ENCODE measurements at regions not wholly inside any gene's neighbourhood (a gene's known extent, or its start where the extent isn't known, plus 50 kb on each side); places are given as distances from the start of the nearest gene placed in this dataset.

DNA sequence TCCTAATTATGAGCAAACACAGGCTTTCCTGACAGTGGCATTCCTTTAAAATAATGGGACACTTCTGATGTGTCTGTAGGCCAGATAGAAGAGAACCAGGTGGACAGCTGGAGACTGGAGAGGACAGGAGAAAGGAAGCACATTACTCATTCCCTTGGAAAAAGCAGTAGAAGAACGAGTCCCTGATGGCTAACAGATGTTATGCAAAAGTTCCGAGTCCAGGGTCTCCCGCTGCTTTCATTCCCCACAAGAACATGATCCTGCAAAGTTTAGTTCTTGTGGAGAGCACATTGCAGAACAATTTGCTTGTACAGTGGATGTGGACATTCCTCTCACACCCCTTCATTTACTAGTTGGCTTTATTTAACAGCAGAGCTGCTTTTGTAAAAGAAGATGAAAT lies 137.6 kb downstream of the GPAM start:
- no peak for DNase-seq (ENCODE audit: low read depth)

DNA sequence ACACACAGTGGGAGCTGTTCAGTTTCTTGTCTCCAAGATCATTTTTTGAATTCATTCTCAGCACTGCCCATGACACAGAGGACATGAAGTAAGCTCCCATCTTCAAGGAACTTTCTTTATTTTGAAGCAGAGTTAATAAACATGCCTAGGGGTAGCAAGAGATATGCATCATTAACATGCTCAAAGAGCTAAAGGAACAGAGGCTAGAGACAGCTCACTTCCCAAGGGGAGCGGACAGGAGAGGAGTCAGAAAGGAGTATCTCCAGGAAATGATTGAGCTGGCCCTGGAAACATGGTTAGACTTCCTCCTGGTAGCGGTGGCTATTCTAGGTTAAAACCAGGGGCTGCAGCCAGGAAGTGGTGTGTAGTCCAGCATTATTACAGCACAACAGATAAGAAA lies 135.9 kb downstream of the GPAM start:
- DNase-seq (ENCODE audit: low read depth), result no peak

DNA sequence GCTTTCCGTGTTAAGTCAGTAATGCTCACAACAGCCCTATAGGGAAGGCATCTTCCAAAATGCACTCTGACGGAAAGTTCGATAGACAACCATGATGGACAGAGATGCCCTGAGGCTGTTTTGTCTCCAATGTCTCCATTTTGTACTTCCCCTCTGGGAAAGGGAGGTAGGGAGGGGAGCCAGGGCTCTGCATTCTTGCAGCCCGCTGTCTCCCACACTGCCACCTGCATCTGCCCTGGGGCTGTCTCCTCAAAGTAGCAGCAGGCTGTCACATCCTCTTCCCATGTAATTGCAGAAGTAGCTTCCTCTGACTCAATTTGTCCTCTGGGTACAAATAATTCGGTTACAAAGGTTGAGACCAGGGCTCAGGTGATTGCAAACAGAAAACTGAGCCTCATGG lies 131.4 kb downstream of the GPAM start:
- no peak for DNase-seq (ENCODE audit: low read depth)

DNA sequence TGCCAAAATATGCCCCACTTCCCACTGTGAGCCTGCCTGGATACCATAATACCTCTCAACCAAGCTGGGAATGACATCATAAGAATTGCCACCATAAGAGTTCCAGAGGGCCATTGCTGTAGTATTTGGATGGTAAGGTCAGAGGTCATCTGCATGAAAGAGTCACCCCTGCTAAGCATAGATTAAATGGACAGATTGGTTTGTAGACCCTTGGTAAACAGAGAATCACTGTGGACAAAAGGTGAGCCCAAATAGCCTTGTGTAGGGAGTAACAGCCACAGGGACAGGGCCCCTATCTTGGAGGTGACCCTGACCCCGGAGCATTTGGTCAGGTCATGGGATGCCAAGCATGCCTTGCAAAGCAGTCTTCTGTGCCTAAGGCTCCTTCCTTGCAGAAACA lies 129.7 kb downstream of the GPAM start:
- DNase-seq (ENCODE audit: low read depth), result no peak

DNA sequence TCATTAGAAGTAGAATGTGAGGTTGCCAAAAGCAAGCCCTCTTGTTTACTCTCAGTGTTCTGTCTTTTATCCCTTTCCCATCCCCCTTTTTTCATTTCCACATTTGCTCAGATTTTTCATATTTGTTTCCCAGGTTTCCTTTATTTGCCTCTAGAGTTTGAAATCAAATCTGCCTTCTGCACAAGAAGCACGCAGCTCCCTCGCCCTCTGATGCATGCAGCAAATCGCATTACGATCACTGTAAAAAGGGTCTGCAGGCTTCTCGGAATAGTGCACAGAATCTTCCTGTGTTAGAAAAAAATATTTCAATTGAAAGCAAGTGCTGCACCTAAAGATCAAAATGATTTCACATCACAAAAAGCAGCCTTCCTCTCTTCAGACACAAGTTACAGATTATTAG lies 129.0 kb downstream of the GPAM start:
- no peak for DNase-seq (ENCODE audit: low read depth)

DNA sequence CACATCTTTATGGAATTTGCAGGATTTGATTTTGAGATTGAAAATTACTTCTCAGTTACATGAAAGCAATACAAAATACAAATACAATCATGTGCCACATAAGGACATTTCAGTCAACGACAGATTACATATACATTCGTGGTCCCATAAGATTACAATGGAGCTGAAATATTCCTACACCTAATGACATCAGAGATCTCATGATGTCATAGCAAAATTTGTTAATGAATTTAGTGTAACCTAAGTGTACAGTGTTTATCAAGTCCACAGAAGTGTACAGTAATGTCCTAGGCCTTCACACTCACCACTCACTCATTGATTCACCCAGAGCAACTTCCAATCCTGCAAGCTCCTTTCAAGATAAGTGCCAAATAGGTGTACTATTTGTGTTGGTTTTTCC lies 126.5 kb downstream of the GPAM start:
- no peak for DNase-seq (ENCODE audit: low read depth)

DNA sequence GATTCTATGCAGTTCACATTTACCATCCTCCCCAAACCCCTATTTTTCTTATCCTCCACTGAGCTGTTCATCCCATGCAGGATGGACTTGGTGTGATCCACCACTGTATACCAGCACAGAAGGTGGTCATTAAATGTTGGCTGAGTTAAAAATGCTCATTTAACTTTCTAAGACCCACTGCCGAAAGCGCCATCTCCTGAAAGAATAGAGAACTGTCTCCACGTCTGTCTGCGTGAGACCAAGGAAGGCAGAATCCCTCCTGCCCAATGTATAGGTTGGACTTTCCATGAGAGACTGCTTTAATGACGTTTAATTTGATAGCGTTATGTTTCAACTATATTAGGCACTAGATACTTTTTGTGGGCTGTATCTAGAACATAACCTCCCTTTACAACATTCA lies 124.3 kb downstream of the GPAM start:
- DNase-seq (ENCODE audit: low read depth), result no peak

DNA sequence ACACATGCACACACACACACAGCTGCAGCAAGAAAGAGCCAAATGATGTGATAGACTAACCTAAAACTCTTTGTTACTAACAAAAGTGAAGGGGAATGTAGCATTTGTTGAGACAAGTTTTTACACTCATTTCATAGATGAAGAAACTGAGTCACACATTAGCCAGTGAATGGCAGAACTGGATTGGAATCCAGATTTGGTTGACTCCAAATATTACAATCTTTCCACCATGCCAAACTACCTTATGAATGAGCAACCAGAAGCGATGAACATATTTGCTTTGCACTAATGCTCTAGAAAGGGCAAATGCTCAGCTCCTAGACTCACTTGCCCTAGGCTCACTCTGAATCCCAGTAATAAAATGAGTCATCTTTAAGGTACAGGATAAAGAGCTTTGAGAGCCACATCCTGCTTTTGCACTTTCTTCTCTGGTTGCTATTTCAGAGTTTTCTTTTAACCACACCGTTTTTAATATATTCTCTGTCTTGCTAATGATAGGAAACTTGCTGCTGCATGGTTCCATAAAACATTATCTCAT lies 111.9 kb downstream of the GPAM start:
- no peak for DNase-seq (ENCODE audit: low read depth)

DNA sequence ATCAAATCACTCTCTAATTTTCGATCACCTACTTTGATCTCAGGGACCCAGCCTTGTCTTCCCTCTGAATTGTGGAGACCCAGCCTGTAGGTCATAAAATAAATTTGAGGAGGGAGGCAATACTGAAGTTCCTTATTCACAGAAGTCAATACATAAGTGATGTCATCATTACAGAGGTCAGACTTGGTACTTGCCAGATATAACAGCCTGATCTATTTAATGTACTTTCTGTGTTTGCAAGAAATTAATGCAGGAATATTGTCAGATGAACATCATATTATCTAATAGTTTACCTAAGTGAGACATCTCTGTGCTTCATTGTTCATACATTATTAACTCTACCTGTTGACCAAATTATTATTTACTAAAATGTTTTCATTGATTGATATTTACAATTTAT lies 105.6 kb downstream of the GPAM start:
- no peak for DNase-seq (ENCODE audit: low read depth)

DNA sequence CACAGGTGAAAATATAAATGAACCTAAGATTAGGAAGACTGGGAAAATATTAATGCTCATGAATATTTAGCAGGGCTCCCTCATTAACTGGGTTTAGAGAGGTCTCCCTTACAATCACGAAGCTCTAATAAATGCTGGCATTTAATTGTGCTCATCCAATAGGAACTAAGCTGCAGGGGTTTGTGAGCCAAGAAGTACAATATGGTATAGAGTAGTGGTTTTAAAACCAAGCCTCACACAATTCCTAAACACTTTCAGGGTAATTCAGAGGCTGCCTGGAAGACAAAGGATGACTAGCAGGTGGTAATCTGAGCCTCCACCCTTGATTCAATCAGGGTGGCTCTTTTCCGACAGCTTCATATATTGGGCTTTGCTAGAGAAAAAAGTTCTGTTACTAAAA lies 103.3 kb downstream of the GPAM start:
- no peak for DNase-seq (ENCODE audit: low read depth)

DNA sequence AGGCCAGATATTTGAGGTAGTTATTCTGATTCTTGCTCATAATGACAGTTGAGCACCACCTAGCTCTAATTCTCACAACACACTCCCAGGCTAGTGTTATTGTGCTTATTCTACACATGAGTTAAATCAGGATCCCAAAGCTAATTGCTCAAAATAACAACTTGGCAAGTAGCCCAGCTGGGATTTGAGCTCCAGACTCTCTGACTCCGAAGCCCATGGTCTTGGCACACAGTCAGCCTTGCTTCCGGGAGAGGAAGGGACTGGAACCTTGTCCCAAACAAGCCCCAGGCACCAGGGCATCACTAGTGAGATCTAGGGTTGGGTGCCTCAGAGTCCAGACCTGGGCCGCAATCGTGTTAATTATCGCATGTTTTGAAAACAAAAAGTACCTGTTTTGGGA lies 101.4 kb downstream of the GPAM start:
- DNase-seq (ENCODE audit: low read depth), result no peak

DNA sequence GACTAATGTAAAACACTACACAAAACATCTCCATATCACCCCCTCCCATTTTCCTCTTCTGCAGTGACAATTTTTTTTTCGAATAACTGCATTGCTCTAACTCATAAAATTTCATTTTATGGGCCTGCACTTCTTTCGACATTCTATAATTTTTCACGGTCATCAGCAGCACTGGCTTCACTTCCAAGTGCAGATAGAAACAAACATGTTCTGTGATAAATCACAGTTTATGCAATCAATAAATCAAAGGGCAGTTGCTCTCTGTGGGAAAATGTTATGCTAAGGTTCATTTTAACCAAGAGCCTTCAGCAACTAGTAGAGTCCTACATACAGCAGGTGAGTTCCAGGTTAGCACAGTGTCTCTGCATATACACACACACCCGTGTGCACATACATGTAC lies 100.1 kb downstream of the GPAM start:
- DNase-seq (ENCODE audit: low read depth), result no peak

DNA sequence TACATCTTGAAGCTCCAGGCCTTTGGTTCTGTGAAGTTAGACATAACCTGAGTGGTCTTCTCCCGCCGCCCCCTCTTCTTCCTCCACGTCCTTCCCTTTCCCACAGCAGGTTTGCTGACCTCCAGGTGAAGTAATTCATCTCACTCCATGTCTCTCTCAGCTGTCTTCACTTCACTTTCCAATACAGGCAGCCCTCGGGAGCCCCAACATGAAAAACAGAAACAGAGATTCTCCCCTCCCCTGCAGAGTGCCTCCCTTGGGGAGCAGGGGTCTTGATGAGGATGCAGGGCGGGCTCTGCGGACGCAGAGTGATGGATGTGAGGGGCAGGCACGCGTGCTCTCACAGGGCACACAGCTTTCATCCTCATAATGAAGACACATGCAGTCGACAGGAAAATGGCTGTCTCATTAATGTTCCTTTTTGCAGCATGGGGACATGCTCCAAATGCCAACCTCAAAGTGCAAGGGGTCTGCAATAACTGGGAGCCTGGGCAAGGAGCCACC lies 95.6 kb downstream of the GPAM start:
- no peak for DNase-seq (ENCODE audit: low read depth)

DNA sequence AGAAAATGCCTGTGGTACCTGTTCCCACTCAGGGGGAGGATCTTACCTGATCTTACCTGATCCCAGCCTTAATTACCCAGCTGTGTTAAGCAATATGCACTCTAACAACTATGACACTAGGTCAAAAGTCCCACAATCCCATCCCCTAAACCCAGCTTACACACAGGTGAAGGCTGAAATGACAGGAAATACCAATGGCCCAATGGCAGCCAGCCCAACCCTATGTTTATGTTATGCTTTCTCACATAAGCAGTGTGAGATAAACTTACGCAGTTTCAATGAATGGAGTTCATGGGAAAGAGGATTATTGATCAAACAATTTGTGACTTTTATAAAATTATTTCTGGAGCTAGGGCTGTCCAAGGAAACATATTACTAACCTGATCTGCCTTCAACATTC lies 91.9 kb downstream of the GPAM start:
- DNase-seq (ENCODE audit: low read depth), result no peak

DNA sequence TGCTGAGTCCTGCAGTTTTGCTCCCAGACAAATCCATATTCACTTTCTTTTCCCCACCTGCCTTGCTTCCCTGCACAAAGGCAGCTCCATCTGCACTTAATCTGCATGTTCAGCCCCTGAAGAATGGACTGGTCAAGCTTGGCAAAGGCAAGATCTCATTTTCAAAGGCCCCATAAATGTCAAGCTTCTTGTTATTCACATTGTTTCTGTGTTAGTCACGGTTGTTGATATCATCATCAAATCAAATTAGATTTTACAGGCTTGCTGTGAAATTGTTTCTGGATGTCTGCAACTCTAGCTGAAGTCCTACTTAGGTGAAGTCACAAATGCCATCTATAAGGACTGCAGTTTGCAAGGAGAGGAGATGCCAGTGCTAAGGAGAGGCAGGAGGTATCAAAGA lies 91.0 kb downstream of the GPAM start:
- DNase-seq (ENCODE audit: low read depth), result no peak

DNA sequence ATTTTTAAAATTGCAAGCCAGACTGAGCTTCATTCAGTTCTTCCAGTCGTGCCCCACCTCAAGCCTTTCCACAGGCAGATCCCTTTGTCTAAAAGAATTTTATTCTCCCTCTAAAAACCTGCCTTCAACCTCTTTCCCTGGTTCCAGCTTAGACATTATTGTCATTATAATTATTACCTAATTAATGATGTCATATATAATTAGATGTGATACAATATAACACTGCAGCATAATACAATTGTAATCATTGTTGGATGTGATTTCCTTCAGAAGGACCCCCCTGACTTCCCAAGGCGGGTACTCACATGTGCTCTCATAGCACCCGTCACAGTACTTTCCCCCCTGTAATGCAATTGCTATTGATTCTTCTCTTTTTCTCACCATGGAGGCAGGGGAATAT lies 88.6 kb downstream of the GPAM start:
- no peak for DNase-seq (ENCODE audit: low read depth)

DNA sequence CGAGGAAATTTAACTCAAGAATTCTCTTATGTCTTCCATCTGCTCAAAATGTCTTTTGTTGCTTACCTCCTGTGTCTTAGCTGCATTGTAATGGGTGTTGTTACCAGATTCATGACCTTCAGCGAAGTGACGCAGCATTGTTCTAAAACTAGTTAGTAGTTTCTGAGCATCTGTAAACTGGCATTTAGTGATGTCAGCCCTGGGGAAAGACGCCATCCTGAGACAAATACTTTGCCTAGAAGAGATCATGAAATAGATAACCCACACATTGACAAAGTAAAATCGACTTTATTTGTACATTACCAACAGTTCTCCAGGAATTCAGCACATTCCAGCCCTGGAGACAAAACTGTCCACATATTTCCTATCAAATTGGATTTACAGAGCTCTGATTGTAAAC lies 87.8 kb downstream of the GPAM start:
- no peak for DNase-seq (ENCODE audit: low read depth)

DNA sequence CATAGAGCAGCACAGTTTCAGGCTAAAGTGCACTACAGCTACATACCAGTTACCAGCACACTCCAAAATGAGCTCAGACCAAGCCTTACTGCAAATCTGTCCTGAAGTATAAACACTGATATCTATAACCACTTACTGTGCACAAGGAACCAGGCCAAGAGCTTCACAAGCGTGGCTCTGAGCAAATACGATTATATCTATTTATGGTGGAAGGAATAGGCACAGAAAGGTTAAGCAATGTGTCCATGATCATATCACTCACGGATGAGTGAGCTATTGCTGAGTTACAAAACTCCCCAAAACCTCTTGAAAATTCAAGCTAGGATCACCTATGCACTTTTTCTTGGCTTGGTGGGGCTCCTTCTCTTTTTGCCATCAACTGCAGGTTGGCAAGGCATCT lies 84.9 kb downstream of the GPAM start:
- no peak for DNase-seq (ENCODE audit: low read depth)
